Fibroblast of lung (primary cell): ENCODE measurements at regions not wholly inside any gene's neighbourhood (a gene's known extent, or its start where the extent isn't known, plus 50 kb on each side); places are given as distances from the start of the nearest gene placed in this dataset.

Source experiments
- DNase-seq, 2 donors: peaks; one replicate each; pipeline versions ENCODE4 v3.0.0 to v3.0.0-alpha.2; 2010; ENCODE audit warnings: low read depth in 2 of 2
- H2AFZ ChIP-seq: 2 replicates; pipeline ENCODE4 v1.5.1; 2012; ENCODE audit warnings: low read length, control low read depth, inconsistent platforms
- H3K27ac ChIP-seq: 2 replicates; pipeline ENCODE4 v1.5.1; 2011; ENCODE audit warnings: low read length, control low read depth; ENCODE audit not compliant: insufficient read depth
- H3K27me3 ChIP-seq: 2 replicates; pipeline ENCODE4 v1.5.1; 2011; ENCODE audit warnings: mild to moderate bottlenecking, low read length; ENCODE audit not compliant: control insufficient read depth, insufficient read depth
- H3K36me3 ChIP-seq: 2 replicates; pipeline ENCODE4 v1.5.1; 2011; ENCODE audit warnings: low read length; ENCODE audit not compliant: control insufficient read depth, insufficient read depth
- H3K4me1 ChIP-seq: 2 replicates; pipeline ENCODE4 v1.5.1; 2011; ENCODE audit warnings: low read length; ENCODE audit not compliant: control insufficient read depth, insufficient read depth; ENCODE audit errors: extremely low read depth
- H3K4me2 ChIP-seq: 2 replicates; pipeline ENCODE4 v1.5.1; 2011; ENCODE audit warnings: low read length, control low read depth; ENCODE audit not compliant: insufficient read depth; ENCODE audit errors: extremely low read depth
- H3K4me3 ChIP-seq, 4 experiments: fragments of 200-600 bp in 1 of 4; sonication (generic) in 1 of 4; replicated peaks in 1 of 4; 2 replicates each; pipeline ENCODE4 v1.5.1; 2011 to 2016; ENCODE audit warnings: low read length in 4 of 4, low read depth in 3 of 4, mild to moderate bottlenecking in 3 of 4, control low read depth in 2 of 4, inconsistent platforms in 1 of 4, mixed read lengths in 1 of 4; ENCODE audit not compliant: insufficient read depth in 1 of 4; ENCODE audit errors: control extremely low read depth in 1 of 4
- H3K79me2 ChIP-seq: 2 replicates; pipeline ENCODE4 v1.5.1; 2012; ENCODE audit warnings: mild to moderate bottlenecking, low read length, inconsistent platforms; ENCODE audit not compliant: control insufficient read depth, insufficient read depth
- H3K9ac ChIP-seq: 2 replicates; pipeline ENCODE4 v1.5.1; 2011; ENCODE audit warnings: mild to moderate bottlenecking, low read length, control low read depth; ENCODE audit not compliant: insufficient read depth
- H3K9me3 ChIP-seq: 2 replicates; pipeline ENCODE4 v1.5.1; 2012; ENCODE audit warnings: low read depth, low read length; ENCODE audit not compliant: control insufficient read depth, insufficient read depth
- H4K20me1 ChIP-seq: 2 replicates; pipeline ENCODE4 v1.5.1; 2011; ENCODE audit warnings: low read length; ENCODE audit not compliant: control insufficient read depth, insufficient read depth; ENCODE audit errors: extremely low read depth
- CTCF ChIP-seq, 2 donors: IDR thresholded peaks in 1 of 2; conservative IDR thresholded peaks in 1 of 2; 1 replicate in 1 of 2; 2 replicates in 1 of 2; pipeline ENCODE4 v1.5.1; 2011 to 2012; ENCODE audit warnings: low read length in 2 of 2, control low read depth in 1 of 2, inconsistent platforms in 1 of 2, low read depth in 1 of 2, mild to moderate bottlenecking in 1 of 2
- EZH2 ChIP-seq: IDR thresholded peaks from 2 replicates; pipeline ENCODE4 v1.5.1; 2012; ENCODE audit warnings: low read length, control low read depth, mild to moderate bottlenecking; ENCODE audit errors: missing control alignments

DNA sequence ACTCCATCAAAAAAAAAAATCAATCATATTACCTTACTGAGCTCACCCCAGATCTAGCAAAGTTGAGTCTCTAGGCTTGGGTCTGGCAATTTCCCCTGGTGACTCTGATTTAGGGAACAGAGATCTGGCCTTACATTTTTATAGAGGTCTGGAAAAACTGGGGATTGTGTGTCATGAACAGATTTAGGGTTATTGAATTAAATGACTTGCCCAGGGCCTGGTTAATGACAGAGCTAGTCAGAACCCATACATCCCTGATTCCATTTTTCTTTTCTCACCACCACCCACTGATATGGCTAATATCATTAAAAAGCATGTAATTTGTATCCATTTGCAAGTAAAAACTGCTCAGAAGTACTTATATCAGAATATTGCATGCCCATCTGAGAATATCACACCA lies 163.4 kb upstream of the OGFRL1 start:
- no peak for TF ChIP-seq EZH2
- Histone ChIP-seq H3K36me3 (no peaks in the 10 kb centered on the region), H3K4me2 (no peak overlapping the region), H2AFZ (no peak overlapping the region), H3K79me2 (no peaks in the 10 kb centered on the region), H4K20me1 (no peaks in the 10 kb centered on the region), H3K27me3 (no peaks in the 10 kb centered on the region), H3K4me3 (no peak overlapping the region), H3K27ac (no peak overlapping the region), H3K9ac (no peak overlapping the region), H3K9me3 (no peaks in the 10 kb centered on the region), H3K4me1 (no peaks in the 10 kb centered on the region)
- no peak for DNase-seq

GRCh38 chr6:71126506-71126905 lies 162.1 kb upstream of the OGFRL1 start:
- no peak overlapping the region for H3K4me3 ChIP-seq
- H3K79me2 ChIP-seq = no peaks in the 10 kb centered on the region
- H4K20me1 ChIP-seq = no peaks in the 10 kb centered on the region
- no peak overlapping the region for H3K4me2 ChIP-seq
- no peaks in the 10 kb centered on the region for H3K36me3 ChIP-seq
- H2AFZ ChIP-seq = no peak overlapping the region
- no peaks in the 10 kb centered on the region for H3K9me3 ChIP-seq
- TF ChIP-seq CTCF (conservative IDR thresholded peaks at IDR 0.05 in 1 of 2, IDR thresholded peaks at IDR 0.05 in 1 of 2; ENCODE audit: low read depth in 1 of 2, low read length in 2 of 2) = no peak
- TF ChIP-seq EZH2 = no peak
- no peaks in the 10 kb centered on the region for H3K27me3 ChIP-seq
- H3K27ac ChIP-seq = no peak overlapping the region
- no peak for DNase-seq
- H3K9ac ChIP-seq = no peak overlapping the region
- H3K4me1 ChIP-seq = no peaks in the 10 kb centered on the region

GRCh38 chr6:71127374-71127773 lies 161.2 kb upstream of the OGFRL1 start:
- Histone ChIP-seq H3K79me2 (no peaks in the 10 kb centered on the region), H3K9me3 (no peaks in the 10 kb centered on the region), H3K36me3 (no peaks in the 10 kb centered on the region), H3K4me2 (no peak overlapping the region), H2AFZ (no peak overlapping the region), H3K4me3 (no peak overlapping the region), H4K20me1 (no peaks in the 10 kb centered on the region), H3K4me1 (no peaks in the 10 kb centered on the region), H3K27me3 (no peaks in the 10 kb centered on the region), H3K27ac (no peak overlapping the region), H3K9ac (no peak overlapping the region)
- TF ChIP-seq CTCF (conservative IDR thresholded peaks at IDR 0.05 in 1 of 2, IDR thresholded peaks at IDR 0.05 in 1 of 2; ENCODE audit: low read depth in 1 of 2, low read length in 2 of 2) = no peak
- no peak for TF ChIP-seq EZH2
- DNase-seq = peak in 1 of 2 donors; percentile 19
